ENCODE measurements at regions not wholly inside any gene's neighbourhood (a gene's known extent, or its start where the extent isn't known, plus 50 kb on each side); places are given as distances from the start of the nearest gene placed in this dataset.

DNA sequence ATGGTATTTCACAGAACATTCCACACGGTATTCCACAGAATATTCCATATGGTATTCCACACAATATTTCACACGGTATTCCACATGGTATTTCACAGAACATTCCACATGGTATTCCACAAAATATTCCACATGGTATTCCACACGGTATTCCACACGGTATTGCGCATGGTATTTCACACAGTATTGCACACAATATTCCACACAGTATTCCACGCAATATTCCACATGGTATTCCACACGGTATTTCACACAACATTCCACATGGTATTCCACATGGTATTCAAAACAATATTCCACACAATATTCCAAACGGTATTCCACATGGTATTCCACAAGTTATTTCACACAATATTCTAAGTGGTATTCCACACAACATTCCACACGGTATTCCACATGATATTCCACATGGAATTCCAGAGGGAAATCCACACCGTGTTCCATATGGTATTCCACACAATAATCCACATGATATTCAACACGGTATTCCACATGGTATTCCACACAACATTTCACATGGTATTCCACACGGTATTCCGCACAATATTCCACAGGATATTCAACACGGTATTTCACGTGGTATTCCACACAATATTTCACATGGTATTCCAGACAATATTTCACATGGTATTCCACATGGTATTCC, 136.7 kb upstream of the CHST15 start:
- intact Hi-C loops (cut with micrococcal nuclease), result loop anchor here (5.0 kb wide), 1 partner anchor 492 kb away; no protein-coding TSS in a partner anchor

DNA sequence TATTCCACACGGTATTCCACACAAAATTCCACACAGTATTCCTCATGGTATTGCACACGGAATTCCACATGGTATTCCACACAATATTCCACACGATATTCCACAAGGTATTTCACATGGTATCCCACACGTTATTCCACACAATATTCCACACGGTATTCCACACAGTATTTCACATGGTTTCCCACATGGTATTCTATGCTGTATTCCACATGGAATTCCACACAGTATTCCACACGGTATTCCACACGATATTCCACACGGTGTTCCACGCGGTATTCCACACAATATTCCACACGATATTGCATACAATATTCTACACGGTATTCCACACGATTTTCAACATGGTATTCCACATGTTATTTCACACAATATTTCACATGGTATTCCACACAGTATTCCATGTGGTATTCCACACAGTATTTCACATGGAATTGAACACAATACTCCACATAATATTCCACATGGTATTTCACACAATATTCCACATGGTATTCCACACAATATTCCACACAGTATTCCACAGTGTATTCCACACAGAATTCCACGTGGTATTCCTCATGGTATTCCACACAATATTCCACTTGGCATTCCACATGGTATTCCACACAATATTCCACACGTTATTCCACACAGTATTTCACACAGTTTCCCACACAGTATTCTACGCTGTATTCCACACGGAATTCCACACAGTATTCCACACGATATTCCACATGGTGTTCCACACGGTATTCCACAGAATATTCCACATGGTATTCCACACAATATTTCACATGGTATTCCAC, 136.0 kb upstream of the CHST15 start:
- no peak for ATAC-seq
- Histone ChIP-seq H3K4me3 (ENCODE audit: low read length) (no peak overlapping the region), H3K27me3 (ENCODE audit: control insufficient read depth, insufficient read depth, low read length) (no peaks in the 10 kb centered on the region), H3K4me1 (ENCODE audit: control insufficient read depth, insufficient read depth, low read length) (no peaks in the 10 kb centered on the region), H3K27ac (ENCODE audit: low read length) (no peak overlapping the region), H3K36me3 (ENCODE audit: control insufficient read depth, insufficient read depth, low read length) (no peaks in the 10 kb centered on the region), H3K9me3 (ENCODE audit: control insufficient read depth, insufficient read depth, low read length) (no peaks in the 10 kb centered on the region)
- WGBS (ENCODE audit: insufficient coverage), result 89% methylated on average over 19 of the region's 19 CpGs
- DNase-seq, result no peak
- intact Hi-C loops (cut with micrococcal nuclease), result loop anchor here (5.0 kb wide), 1 partner anchor 493 kb away; no protein-coding TSS in a partner anchor
- Mint-ChIP-seq H3K9me3 (no peaks in the 10 kb centered on the region), H3K27me3 (ENCODE audit: low read depth in 2 of 2) (peaks cover 0 to 2% of the 10 kb centered on the region in 2 donors), H3K4me3 (peak overlapping the region; percentile 58), H3K4me1 (peaks cover 30 to 47% of the 10 kb centered on the region in 2 donors), H3K27ac (peak overlapping the region; percentile 90 to 94), H3K36me3 (no peaks in the 10 kb centered on the region)
- no peak for TF ChIP-seq CTCF (IDR thresholded peaks at IDR 0.05)

More for the DNA sequence above, 136.7 kb upstream of the CHST15 start:
- ATAC-seq (no peak), DNase-seq (no peak)
- Histone ChIP-seq H3K9me3 (ENCODE audit: control insufficient read depth, insufficient read depth, low read length) (no peaks in the 10 kb centered on the region), H3K36me3 (ENCODE audit: control insufficient read depth, insufficient read depth, low read length) (no peaks in the 10 kb centered on the region), H3K4me3 (ENCODE audit: low read length) (no peak overlapping the region), H3K27me3 (ENCODE audit: control insufficient read depth, insufficient read depth, low read length) (no peaks in the 10 kb centered on the region), H3K4me1 (ENCODE audit: control insufficient read depth, insufficient read depth, low read length) (no peaks in the 10 kb centered on the region), H3K27ac (ENCODE audit: low read length) (no peak overlapping the region)
- TF ChIP-seq CTCF (IDR thresholded peaks at IDR 0.05), result no peak
- no peaks in the 10 kb centered on the region for H3K9me3 Mint-ChIP-seq
- peaks cover 0 to 2% of the 10 kb centered on the region in 2 donors for H3K27me3 Mint-ChIP-seq (ENCODE audit: low read depth in 2 of 2)
- H3K36me3 Mint-ChIP-seq, result no peaks in the 10 kb centered on the region
- H3K4me3 Mint-ChIP-seq, result peak overlapping the region; percentile 68
- peak overlapping the region; percentile 90 to 94 for H3K27ac Mint-ChIP-seq
- peaks cover 30 to 47% of the 10 kb centered on the region in 2 donors for H3K4me1 Mint-ChIP-seq
- WGBS (ENCODE audit: insufficient coverage), result 78% methylated on average over 15 of the region's 15 CpGs

DNA sequence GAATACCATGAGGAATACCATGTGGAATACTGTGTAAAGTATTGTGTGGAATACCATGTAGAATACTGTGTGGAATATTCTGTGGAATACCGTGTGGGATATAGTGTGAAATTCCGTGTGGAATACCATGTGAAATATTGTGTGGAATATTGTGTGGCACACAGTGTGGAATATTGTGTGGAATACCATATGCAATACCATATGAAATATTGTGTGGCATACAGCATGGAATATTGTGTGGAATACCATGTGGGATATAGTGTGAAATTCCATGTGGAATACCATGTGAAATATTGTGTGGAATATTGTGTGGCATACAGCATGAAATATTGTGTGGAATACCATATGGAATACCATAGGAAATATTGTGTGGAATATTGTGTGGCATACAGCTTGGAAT, 135.1 kb upstream of the CHST15 start:
- Mint-ChIP-seq H3K27ac (peak overlapping the region; percentile 90 to 94), H3K4me1 (peaks cover 30 to 47% of the 10 kb centered on the region in 2 donors), H3K27me3 (ENCODE audit: low read depth in 2 of 2) (peaks cover 0 to 2% of the 10 kb centered on the region in 2 donors), H3K9me3 (no peaks in the 10 kb centered on the region), H3K36me3 (no peaks in the 10 kb centered on the region), H3K4me3 (peak overlapping the region; percentile 70)
- H3K4me1 ChIP-seq (ENCODE audit: control insufficient read depth, insufficient read depth, low read length), result no peaks in the 10 kb centered on the region
- DNase-seq, result no peak
- 70% methylated on average over 2 of the region's 2 CpGs for WGBS (ENCODE audit: insufficient coverage)
- intact Hi-C loops (cut with micrococcal nuclease), result loop anchor here (5.0 kb wide), 1 partner anchor 494 kb away; no protein-coding TSS in a partner anchor
- no peaks in the 10 kb centered on the region for H3K36me3 ChIP-seq (ENCODE audit: control insufficient read depth, insufficient read depth, low read length)
- no peak for TF ChIP-seq CTCF (IDR thresholded peaks at IDR 0.05)
- ATAC-seq, result no peak
- no peaks in the 10 kb centered on the region for H3K27me3 ChIP-seq (ENCODE audit: control insufficient read depth, insufficient read depth, low read length)
- no peak overlapping the region for H3K4me3 ChIP-seq (ENCODE audit: low read length)
- H3K9me3 ChIP-seq (ENCODE audit: control insufficient read depth, insufficient read depth, low read length), result no peaks in the 10 kb centered on the region
- no peak overlapping the region for H3K27ac ChIP-seq (ENCODE audit: low read length)
